Neural cell (in vitro differentiated cells): ENCODE measurements at regions not wholly inside any gene's neighbourhood (a gene's known extent, or its start where the extent isn't known, plus 50 kb on each side); places are given as distances from the start of the nearest gene placed in this dataset.

Source experiments
- H2AFZ ChIP-seq: fragments of 200-600, 300-800 bp; sonication (generic), shearing (Covaris generic); 2 replicates; pipeline ENCODE4 v1.6.0; 2014; ENCODE audit warnings: low read depth, mild to moderate bottlenecking, antibody characterized with exemption, low read length, moderate library complexity
- H3F3A ChIP-seq: fragments of 200-600 bp; shearing (Covaris generic); 2 replicates; pipeline ENCODE4 v1.6.1; 2016; ENCODE audit warnings: mild to moderate bottlenecking, moderate library complexity, mixed read lengths, antibody characterized with exemption, low read length; ENCODE audit not compliant: insufficient read depth, poor library complexity, severe bottlenecking
- H3K27ac ChIP-seq: fragments of 200-600, 300-800 bp; sonication (generic), shearing (Covaris generic); 2 replicates; pipeline ENCODE4 v1.5.1; 2014; ENCODE audit warnings: mild to moderate bottlenecking, low read length, moderate library complexity
- H3K27me3 ChIP-seq: fragments of 300-800, 200-600 bp; sonication (generic), shearing (Covaris generic); 2 replicates; pipeline ENCODE4 v1.6.0; 2014; ENCODE audit warnings: mild to moderate bottlenecking, low read depth, low read length, moderate library complexity; ENCODE audit not compliant: insufficient read depth
- H3K36me3 ChIP-seq: fragments of 300-800, 200-600 bp; sonication (generic), shearing (Covaris generic); 2 replicates; pipeline ENCODE4 v1.5.1; 2014; ENCODE audit warnings: mild to moderate bottlenecking, antibody characterized with exemption, low read length, moderate library complexity; ENCODE audit not compliant: insufficient read depth
- H3K4me2 ChIP-seq: fragments of 300-800, 200-600 bp; sonication (generic), shearing (Covaris generic); 2 replicates; pipeline ENCODE4 v1.6.0; 2014; ENCODE audit warnings: mild to moderate bottlenecking, low read length
- H3K4me3 ChIP-seq: fragments of 300-800, 200-600 bp; sonication (generic), shearing (Covaris generic); 2 replicates; pipeline ENCODE4 v1.5.1; 2014; ENCODE audit warnings: mild to moderate bottlenecking, low read length, moderate library complexity
- H3K79me2 ChIP-seq: fragments of 200-600 bp; shearing (Covaris generic); replicated peaks from 2 replicates; pipeline ENCODE4 v1.6.0; 2014; ENCODE audit warnings: mild to moderate bottlenecking, low read length, moderate library complexity; ENCODE audit not compliant: insufficient read depth
- H3K9ac ChIP-seq: fragments of 300-800, 200-600 bp; sonication (generic), shearing (Covaris generic); 2 replicates; pipeline ENCODE4 v1.6.1; 2016; ENCODE audit warnings: mild to moderate bottlenecking, low read length, mixed read lengths
- H3K9me2 ChIP-seq: fragments of 200-600 bp; shearing (Covaris generic); 2 replicates; pipeline ENCODE4 v1.6.1; 2016; ENCODE audit warnings: mild to moderate bottlenecking, low read length, mixed read lengths; ENCODE audit not compliant: insufficient read depth
- H3K9me3 ChIP-seq: fragments of 200-600, 300-800 bp; sonication (generic), shearing (Covaris generic); 2 replicates; pipeline ENCODE4 v1.6.1; 2016; ENCODE audit warnings: mild to moderate bottlenecking, mixed run types, low read length, moderate library complexity, mixed read lengths
- H4K20me1 ChIP-seq: fragments of 200-600 bp; shearing (Covaris generic); 2 replicates; pipeline ENCODE4 v1.6.1; 2016; ENCODE audit warnings: mild to moderate bottlenecking, mixed run types; ENCODE audit not compliant: insufficient read depth
- CTCF ChIP-seq: fragments of 450-650 bp; IDR thresholded peaks from 2 replicates; pipeline ENCODE4 v1.5.1; 2014; ENCODE audit warnings: antibody characterized with exemption, mild to moderate bottlenecking, moderate library complexity; ENCODE audit not compliant: poor library complexity, severe bottlenecking
- EP300 ChIP-seq: fragments of 450-650 bp; conservative IDR thresholded peaks from 2 replicates; pipeline ENCODE4 v1.6.1; 2014; ENCODE audit warnings: antibody characterized with exemption, mild to moderate bottlenecking, moderate library complexity; ENCODE audit not compliant: poor library complexity, severe bottlenecking
- EZH2 ChIP-seq: fragments of 200-600, 300-800 bp; shearing (Covaris generic), sonication (generic); IDR thresholded peaks from 2 replicates; pipeline ENCODE4 v1.6.1; 2014; ENCODE audit warnings: antibody characterized with exemption, low read length, borderline replicate concordance, mild to moderate bottlenecking; ENCODE audit not compliant: insufficient read depth, poor library complexity, severe bottlenecking
- MXI1 ChIP-seq: fragments of 450-650 bp; conservative IDR thresholded peaks from 2 replicates; pipeline ENCODE4 v1.6.1; 2014; ENCODE audit warnings: antibody characterized with exemption, mild to moderate bottlenecking; ENCODE audit not compliant: poor library complexity, severe bottlenecking
- POLR2AphosphoS5 ChIP-seq: IDR thresholded peaks from 2 replicates; pipeline ENCODE4 v1.6.1; 2012
- RAD21 ChIP-seq: fragments of 450-650 bp; conservative IDR thresholded peaks from 2 replicates; pipeline ENCODE4 v1.6.1; 2014; ENCODE audit warnings: antibody characterized with exemption, mild to moderate bottlenecking, moderate library complexity
- REST ChIP-seq: IDR thresholded peaks from 2 replicates; pipeline ENCODE4 v1.6.1; 2012; ENCODE audit warnings: borderline replicate concordance
- SMC3 ChIP-seq: fragments of 450-650 bp; conservative IDR thresholded peaks from 2 replicates; pipeline ENCODE4 v1.6.1; 2014; ENCODE audit warnings: antibody characterized with exemption, mild to moderate bottlenecking, moderate library complexity; ENCODE audit not compliant: poor library complexity
- TAF1 ChIP-seq: IDR thresholded peaks from 2 replicates; pipeline ENCODE4 v1.6.1; 2012; ENCODE audit warnings: low read depth

GRCh38 chr1:240018617-240019016 is 73.1 kb upstream of the FMN2 start:
- no peaks in the 10 kb centered on the region for H3K27me3 ChIP-seq
- H3K27ac ChIP-seq = no peak overlapping the region
- peaks cover 4% of the 10 kb centered on the region for H3K9me3 ChIP-seq
- H3K36me3 ChIP-seq = no peaks in the 10 kb centered on the region
- H3K9me2 ChIP-seq = no peaks in the 10 kb centered on the region
- H3K4me2 ChIP-seq = no peak overlapping the region
- H3F3A ChIP-seq = no peaks in the 10 kb centered on the region
- H3K9ac ChIP-seq = no peak overlapping the region
- no peak for TF ChIP-seq CTCF
- no peak for TF ChIP-seq POLR2AphosphoS5
- TF ChIP-seq REST = no peak
- no peak for TF ChIP-seq EZH2
- no peak for TF ChIP-seq TAF1
- no peak for TF ChIP-seq RAD21
- no peak for TF ChIP-seq SMC3
- TF ChIP-seq MXI1 = no peak
- no peak for TF ChIP-seq EP300
- no peak overlapping the region for H3K4me3 ChIP-seq
- H2AFZ ChIP-seq = no peak overlapping the region
- H4K20me1 ChIP-seq = no peaks in the 10 kb centered on the region
- no peaks in the 10 kb centered on the region for H3K79me2 ChIP-seq

GRCh38 chr1:240019524-240019923 is 72.2 kb upstream of the FMN2 start:
- TF ChIP-seq TAF1 (no peak), SMC3 (no peak), EZH2 (no peak), RAD21 (no peak), EP300 (no peak), MXI1 (no peak), POLR2AphosphoS5 (no peak), CTCF (no peak), REST (no peak)
- H3K27ac ChIP-seq = no peak overlapping the region
- H3K36me3 ChIP-seq = no peaks in the 10 kb centered on the region

More at GRCh38 chr1:240019524-240019923, 72.2 kb upstream of the FMN2 start:
- H3K4me2 ChIP-seq = no peak overlapping the region
- H3K9ac ChIP-seq = no peak overlapping the region
- no peak overlapping the region for H3K4me3 ChIP-seq
- no peaks in the 10 kb centered on the region for H3K27me3 ChIP-seq
- H3K9me2 ChIP-seq = no peaks in the 10 kb centered on the region
- peaks cover 4% of the 10 kb centered on the region for H3K9me3 ChIP-seq
- H4K20me1 ChIP-seq = no peaks in the 10 kb centered on the region
- H3K79me2 ChIP-seq = no peaks in the 10 kb centered on the region
- H2AFZ ChIP-seq = no peak overlapping the region
- H3F3A ChIP-seq = no peaks in the 10 kb centered on the region
